PFSK-1 (cell line): ENCODE measurements at regions not wholly inside any gene's neighbourhood (a gene's known extent, or its start where the extent isn't known, plus 50 kb on each side); places are given as distances from the start of the nearest gene placed in this dataset.

Experiments
- FOXP2 ChIP-seq: optimal IDR thresholded peaks from 2 replicates; pipeline ENCODE3; 2011; ENCODE audit warnings: borderline replicate concordance, control low read depth, inconsistent platforms; ENCODE audit not compliant: insufficient read depth; ENCODE audit errors: extremely low read length, extremely low read depth
- POLR2AphosphoS5 ChIP-seq: IDR thresholded peaks from 2 replicates; pipeline ENCODE4 v1.6.1; 2012; ENCODE audit warnings: low read depth, mild to moderate bottlenecking, control low read depth, low read length, moderate library complexity
- SIN3A ChIP-seq: IDR thresholded peaks from 2 replicates; pipeline ENCODE4 v1.6.1; 2012; ENCODE audit warnings: mild to moderate bottlenecking, low read length, moderate library complexity, borderline replicate concordance; ENCODE audit not compliant: insufficient read depth
- TAF1 ChIP-seq: IDR thresholded peaks from 2 replicates; pipeline ENCODE4 v1.6.1; 2012; ENCODE audit warnings: low read length, control low read depth, borderline replicate concordance; ENCODE audit not compliant: insufficient read depth
- TF ChIP-seq, protein P1 (sequence below), 2 experiments: IDR thresholded peaks; 2 replicates each; pipeline versions ENCODE4 v1.6.1 to v1.8.0; 2011 to 2012; ENCODE audit warnings: low read depth in 2 of 2, low read length in 2 of 2, control low read depth in 1 of 2, inconsistent platforms in 1 of 2, mild to moderate bottlenecking in 1 of 2, moderate library complexity in 1 of 2; ENCODE audit not compliant: insufficient read depth in 1 of 2

DNA sequence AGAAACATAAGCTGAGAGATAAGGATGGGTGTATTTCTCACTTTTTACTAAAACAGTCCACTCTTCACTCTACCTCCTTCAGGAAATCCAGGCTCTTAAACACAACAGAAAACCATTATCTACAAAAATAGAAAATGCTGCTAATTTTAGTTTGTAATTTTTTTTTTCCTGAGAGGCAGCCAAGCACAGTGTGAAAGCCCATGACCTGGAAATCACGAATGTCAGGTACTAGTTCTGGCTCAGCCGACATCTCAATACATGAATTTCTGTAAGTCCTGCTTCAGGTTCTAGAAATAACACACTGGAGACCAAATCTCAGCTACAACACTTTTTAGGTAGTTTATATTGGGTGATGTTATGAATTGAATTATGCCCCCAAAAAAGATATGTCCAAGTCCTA lies 308.9 kb downstream of the KCNA4 start:
- no peak for TF ChIP-seq POLR2AphosphoS5
- TF ChIP-seq, protein P1, sequence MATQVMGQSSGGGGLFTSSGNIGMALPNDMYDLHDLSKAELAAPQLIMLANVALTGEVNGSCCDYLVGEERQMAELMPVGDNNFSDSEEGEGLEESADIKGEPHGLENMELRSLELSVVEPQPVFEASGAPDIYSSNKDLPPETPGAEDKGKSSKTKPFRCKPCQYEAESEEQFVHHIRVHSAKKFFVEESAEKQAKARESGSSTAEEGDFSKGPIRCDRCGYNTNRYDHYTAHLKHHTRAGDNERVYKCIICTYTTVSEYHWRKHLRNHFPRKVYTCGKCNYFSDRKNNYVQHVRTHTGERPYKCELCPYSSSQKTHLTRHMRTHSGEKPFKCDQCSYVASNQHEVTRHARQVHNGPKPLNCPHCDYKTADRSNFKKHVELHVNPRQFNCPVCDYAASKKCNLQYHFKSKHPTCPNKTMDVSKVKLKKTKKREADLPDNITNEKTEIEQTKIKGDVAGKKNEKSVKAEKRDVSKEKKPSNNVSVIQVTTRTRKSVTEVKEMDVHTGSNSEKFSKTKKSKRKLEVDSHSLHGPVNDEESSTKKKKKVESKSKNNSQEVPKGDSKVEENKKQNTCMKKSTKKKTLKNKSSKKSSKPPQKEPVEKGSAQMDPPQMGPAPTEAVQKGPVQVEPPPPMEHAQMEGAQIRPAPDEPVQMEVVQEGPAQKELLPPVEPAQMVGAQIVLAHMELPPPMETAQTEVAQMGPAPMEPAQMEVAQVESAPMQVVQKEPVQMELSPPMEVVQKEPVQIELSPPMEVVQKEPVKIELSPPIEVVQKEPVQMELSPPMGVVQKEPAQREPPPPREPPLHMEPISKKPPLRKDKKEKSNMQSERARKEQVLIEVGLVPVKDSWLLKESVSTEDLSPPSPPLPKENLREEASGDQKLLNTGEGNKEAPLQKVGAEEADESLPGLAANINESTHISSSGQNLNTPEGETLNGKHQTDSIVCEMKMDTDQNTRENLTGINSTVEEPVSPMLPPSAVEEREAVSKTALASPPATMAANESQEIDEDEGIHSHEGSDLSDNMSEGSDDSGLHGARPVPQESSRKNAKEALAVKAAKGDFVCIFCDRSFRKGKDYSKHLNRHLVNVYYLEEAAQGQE (IDR thresholded peaks at IDR 0.05; ENCODE audit: insufficient read depth in 1 of 2, low read depth in 2 of 2, low read length in 2 of 2): no peak
- TF ChIP-seq FOXP2: no peak
- TF ChIP-seq TAF1: no peak
- TF ChIP-seq SIN3A: no peak
